Left renal pelvis (tissue), 4 donors: ENCODE measurements at regions not wholly inside any gene's neighbourhood (a gene's known extent, or its start where the extent isn't known, plus 50 kb on each side); places are given as distances from the start of the nearest gene placed in this dataset.

ENCODE experiments used
- DNase-seq, 4 donors: peaks; one replicate each; pipeline ENCODE4 v3.0.0-alpha.2; 2013; ENCODE audit warnings: low read depth in 4 of 4, low spot score in 3 of 4

- DNase-seq: no peak
Measured at GRCh38 chr6:8219352-8219943, 117.1 kb upstream of the EEF1E1 start.

DNA sequence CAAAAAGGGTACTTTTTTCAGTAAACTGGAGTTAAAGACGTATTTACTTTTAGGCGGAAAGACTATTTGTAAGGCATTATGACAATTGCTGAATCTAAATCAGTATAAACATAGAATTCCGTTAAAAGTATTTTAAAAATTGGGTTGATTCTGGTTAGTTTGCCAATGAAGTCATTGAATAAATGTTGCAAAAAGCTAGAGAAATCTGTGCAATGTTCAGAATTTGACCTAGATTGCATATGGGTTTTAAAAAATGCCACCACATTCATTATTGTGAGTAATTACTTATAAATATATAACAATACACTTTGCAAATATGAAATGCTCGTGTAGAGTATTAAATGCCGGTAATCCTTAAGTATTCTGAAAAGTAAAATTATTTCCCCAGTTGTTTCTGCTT lies 116.5 kb upstream of the EEF1E1 start:
- DNase-seq: no peak

GRCh38 chr6:8215631-8216030 lies 113.3 kb upstream of the EEF1E1 start:
- no peak for DNase-seq

GRCh38 chr6:8213995-8214394 lies 111.6 kb upstream of the EEF1E1 start:
- no peak for DNase-seq

GRCh38 chr6:8212720-8213434 lies 110.5 kb upstream of the EEF1E1 start:
- no peak for DNase-seq

GRCh38 chr6:8207869-8208191 lies 105.5 kb upstream of the EEF1E1 start:
- no peak for DNase-seq

- no peak for DNase-seq
Measured at GRCh38 chr6:8207191-8207868, 105.0 kb upstream of the EEF1E1 start.

- no peak for DNase-seq
Measured at GRCh38 chr6:8203337-8203736, 101.0 kb upstream of the EEF1E1 start.

DNA sequence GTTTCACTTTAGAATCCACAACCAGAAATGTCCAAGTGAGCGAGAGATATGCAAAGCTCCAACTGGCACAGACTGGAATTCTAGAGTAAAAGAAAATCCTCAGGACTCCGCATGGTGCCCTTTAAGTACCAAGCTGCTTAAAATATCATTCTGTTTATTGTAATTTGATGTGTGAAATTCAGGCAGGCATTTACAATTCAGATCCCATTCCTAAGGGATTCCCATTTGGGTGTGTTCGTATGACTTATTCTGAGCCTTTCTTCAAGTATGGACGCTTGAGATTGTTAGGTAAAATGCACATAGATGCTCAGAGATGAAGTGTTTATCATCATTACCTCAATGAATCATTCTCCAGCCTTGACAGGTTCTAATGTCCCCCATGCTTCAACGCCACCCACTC lies 99.3 kb upstream of the EEF1E1 start:
- no peak for DNase-seq

DNA sequence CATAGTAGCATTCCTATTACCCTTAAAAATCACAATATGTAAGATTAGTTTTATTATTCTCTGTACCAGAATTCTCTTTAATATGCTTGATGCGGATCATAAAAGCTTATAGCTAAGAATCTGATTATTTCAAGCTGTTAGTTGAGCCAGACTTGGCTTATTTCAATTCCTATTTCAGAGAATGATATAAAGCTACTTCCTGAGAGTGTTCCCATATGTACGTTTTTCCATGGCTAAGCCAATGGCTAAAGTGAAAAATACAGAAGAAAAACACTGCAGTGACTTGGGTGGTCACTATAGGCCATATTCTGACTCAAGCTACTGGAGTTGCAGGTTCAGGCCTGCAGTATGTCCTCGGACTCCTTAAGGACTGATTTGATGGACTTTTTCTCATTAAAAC lies 97.9 kb upstream of the EEF1E1 start:
- peak in 1 of 4 donors; percentile 59 for DNase-seq

GRCh38 chr6:8195714-8196102 lies 93.4 kb upstream of the EEF1E1 start:
- no peak for DNase-seq

- DNase-seq: no peak
Measured at GRCh38 chr6:8195040-8195713, 92.8 kb upstream of the EEF1E1 start.

GRCh38 chr6:8194490-8194889 lies 92.1 kb upstream of the EEF1E1 start:
- no peak for DNase-seq

- no peak for DNase-seq
Measured at GRCh38 chr6:8193541-8193940, 91.2 kb upstream of the EEF1E1 start.

- DNase-seq: no peak
Measured at GRCh38 chr6:8192597-8192996, 90.2 kb upstream of the EEF1E1 start.

DNA sequence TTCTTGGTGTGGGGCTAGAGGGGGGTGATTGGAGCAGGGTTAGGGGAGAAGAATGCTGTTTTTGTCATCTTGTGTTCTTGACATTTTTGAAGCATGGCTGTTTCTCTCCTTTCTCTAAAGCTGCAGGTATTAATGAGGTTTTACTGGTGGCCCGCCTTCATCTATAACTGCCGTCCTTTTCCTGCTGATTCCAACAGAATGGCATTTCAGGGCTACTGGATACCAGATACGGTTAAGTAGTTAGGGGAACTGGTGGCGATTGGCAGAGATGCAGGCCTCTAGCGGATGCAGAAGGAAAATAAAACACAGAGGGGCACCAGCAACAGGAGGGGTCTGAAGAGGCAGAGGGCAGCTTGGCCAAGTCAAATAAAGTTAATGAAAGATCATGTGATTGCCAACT lies 89.7 kb upstream of the EEF1E1 start:
- no peak for DNase-seq

DNA sequence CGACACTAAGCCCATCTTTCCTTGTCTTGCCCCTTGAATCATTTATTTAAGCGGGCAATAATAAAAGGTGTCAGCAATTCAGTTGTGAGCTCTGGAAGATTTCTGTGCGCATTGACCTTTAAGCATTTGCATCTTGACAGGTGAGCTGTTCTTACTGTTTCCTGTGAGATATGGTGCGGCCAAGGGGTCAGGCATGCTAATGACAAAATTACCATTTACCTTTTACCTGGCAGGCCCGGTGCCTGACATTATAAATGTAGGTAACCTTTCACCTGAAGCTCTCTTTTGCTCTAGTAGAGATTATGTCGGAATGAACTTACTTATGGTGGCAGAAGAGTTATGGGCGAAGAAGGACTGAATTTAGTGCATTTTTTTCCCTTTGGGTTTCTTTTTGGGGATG lies 89.3 kb upstream of the EEF1E1 start:
- DNase-seq: no peak

- DNase-seq: no peak
Measured at GRCh38 chr6:8187209-8187608, 84.9 kb upstream of the EEF1E1 start.

DNA sequence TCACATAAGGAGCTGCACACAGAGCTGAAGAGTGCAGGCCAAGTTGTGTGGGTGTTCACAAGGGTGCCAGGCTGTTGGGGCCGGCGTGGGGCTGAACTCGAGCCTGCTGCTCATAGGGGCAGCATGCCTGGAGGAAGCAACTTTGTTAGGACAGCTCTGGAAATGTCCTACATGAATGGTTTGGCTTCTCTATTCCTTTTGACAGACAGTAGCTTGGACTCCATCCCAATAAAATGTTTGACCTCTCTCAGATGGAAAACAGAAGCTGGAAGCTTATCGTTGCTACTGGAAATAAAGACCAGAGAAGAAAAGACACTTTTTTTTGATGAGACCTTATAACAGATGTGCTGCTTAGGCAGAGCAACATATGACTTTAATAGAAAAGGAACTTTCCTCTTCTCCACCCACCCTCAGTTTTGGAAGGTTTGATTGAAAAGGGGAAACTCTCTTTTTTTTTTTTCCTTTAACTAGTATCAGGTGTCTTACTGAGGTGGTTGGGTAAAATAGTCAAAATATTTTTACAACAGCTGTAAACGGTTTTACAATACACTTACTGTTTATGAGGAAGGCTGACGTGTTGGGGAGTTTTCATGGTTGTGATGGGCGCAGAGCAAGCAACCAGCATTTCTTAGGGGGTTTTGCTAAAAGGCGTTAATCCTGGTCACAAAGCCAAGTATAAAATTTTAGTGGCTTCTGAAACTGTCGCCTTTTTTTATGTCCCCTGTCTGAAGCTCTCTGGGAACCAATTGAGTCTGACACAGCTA lies 80.7 kb upstream of the EEF1E1 start:
- no peak for DNase-seq

DNA sequence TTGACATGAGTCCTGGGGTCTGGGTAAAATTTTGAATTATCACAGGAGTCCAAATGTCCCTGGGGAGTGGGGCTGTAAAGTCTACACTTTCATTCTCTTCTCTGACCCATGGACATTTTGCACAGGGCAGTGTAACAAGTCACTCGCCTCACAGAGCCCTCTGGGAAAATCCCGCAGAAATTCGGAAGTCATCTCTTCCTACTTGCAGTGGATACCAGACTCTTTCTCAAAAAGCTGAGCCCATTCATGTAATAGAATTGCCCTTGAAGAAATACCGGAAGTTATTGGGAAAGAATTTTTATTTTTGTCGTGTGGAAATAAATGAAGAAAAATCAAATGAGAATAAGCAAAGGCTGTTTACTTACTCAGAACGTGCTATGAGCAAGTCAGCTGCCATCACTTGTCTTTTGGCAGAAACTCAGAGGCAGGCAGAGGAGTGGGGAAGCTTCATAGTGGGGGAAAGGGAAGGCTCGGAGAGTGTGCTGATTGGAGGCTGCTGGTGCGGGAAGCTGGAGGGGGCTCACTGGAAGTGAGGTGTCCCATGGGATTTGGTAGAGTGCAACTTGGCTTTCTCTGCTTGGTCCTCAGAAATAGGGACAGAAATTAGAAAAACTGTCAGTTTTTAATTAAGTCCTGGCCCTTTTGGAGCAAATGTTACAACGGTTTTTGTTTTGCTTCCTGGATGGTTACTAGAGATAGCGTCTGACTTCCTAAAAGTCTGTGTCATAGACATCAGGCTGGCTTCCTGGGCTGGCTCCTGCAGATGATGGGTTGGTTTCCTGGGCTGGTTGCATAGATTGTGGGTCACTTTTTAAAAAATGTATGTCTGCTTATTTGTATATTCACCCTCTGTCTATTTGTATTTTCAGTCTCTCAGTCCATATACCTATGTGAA lies 79.8 kb upstream of the EEF1E1 start:
- no peak for DNase-seq
